GM19351 (cell line): ENCODE measurements at regions not wholly inside any gene's neighbourhood (a gene's known extent, or its start where the extent isn't known, plus 50 kb on each side); places are given as distances from the start of the nearest gene placed in this dataset.
"Not testable (repeated sequence)": the region's sequence is repeated elsewhere in the genome, so short reads cannot be mapped to it uniquely, and the experiment has no call there.

ENCODE experiments used
- ATAC-seq: cut with Tn5 transposase; IDR thresholded peaks from one replicate; pipeline ENCODE4 v1.9.1; 2021; ENCODE audit warnings: mild to moderate bottlenecking, moderate library complexity; ENCODE audit not compliant: unreplicated experiment

DNA sequence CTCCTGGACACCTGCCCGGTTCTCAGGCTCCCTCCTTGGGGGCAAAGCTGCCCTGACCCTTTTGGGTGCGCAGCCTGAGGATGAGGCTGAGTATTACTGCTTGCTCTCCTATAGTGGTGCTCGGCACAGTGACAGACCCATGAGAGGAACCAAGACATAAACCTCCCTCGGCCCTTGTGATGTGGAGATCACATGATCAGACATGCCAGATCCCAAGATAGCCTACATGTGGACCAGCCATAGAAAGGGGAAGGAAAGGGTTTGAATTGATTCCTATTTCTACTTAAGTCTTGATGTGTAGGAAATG is 125.3 kb downstream of the VPREB1 start:
- no peak for ATAC-seq

DNA sequence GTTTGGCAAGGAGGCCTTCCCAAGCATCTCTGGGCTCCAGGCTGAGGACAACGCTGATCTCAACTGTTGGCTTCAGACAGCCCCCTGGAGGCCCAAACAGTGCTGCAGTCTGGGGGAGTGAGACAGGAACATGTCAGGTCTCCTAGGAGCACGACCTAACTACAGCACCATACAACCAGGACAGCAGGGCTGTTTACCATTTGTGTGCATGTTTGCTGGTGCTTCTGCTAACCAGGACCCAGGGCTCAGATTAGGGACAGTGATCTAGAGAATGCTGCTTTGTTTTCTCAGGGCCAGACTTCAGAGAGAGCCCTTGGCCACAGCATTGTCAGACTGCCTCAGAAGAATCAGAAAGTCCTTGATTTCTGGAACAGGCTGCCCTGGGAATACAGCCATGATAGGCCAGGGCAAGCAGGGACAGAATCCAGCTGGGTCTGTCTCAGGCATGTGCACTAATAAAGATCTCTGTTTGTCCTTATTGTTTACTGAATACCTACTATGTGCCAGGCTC is 126.5 kb downstream of the VPREB1 start:
- ATAC-seq = no peak

DNA sequence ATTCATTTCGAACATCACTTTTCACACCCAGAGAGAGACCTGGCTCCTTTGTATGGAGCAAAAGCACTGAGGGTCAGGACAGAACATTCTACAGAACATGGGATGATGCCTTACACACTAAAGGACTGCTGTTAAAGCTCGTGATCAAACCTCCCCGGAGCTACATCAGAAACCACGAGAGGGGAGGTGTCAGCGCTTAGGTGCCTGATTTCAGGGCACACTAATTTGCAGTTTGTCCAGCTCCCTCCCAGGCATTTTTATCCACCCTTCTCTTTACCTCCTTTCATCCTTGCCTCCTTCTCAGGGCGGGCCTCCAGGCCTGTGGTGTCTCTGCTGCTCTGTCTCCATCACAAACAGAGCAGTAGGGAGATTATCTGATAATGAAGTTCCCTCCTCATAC is 127.5 kb downstream of the VPREB1 start:
- ATAC-seq = no peak

DNA sequence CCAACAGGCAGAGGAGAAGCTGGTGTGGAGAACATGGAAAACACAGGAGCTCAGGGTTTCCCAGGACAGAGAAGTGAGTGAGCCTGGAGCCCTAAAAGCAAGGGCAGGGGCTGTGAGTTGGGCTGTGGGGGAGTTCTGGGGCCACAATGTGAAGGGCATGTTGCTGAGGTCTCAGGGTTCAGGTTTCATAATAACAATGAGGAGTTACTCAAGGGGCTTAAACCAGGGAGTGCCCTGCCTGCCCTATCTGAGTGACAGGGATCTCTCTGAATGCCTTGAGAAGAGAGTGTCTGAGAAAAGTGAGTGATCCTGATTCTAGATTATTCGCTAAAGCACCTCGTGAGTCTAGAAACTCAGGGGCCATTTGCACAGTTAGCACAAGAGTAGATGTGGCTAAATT is 129.6 kb downstream of the VPREB1 start:
- no peak for ATAC-seq

DNA sequence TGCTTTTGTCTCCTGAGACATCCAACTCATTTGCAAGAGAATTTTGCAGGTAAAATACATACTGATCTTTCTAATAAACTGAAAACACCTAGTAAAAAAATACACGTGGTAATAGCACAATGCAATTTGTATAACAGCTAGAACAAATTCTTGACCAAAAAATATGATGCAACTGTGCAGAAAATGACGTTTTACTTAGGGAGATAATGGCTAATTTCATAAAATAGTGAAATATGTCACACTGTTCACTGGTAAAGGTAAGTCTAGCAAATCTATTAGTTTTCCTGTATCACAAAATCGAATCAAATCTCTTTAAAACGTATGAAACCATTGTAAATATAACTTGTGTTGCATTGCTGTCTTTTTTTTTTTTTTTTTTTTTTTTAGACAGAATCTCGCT is 130.0 kb downstream of the VPREB1 start:
- ATAC-seq = no peak

DNA sequence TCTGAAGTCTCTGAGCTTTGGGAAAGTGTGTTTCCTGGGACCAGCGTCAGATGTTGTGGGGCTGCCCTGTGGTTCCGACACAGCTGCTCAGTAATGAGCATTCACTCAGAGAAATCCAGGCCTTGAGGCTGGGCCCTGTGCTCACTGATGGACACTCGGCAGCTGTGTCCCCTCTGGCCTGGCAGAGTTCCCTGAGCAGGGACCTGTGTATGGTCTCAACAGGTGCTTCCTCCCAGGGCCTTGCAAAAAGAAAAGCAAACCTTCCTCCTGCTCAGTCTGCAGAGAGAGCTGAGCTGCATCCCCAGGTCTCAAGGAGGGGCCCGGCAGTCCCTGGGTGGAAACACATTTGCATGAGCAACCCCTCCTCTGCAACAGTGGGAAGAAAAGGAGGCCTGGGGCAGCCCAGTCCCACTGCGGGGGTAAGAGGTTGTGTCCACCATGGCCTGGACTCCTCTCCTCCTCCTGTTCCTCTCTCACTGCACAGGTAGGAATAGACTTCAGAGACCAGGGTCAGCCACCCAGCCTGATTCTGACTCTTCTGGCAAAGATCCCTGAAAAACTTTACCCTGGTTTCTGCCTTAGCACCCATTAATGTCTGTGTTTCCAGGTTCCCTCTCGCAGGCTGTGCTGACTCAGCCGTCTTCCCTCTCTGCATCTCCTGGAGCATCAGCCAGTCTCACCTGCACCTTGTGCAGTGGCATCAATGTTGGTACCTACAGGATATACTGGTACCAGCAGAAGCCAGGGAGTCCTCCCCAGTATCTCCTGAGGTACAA is 131.2 kb downstream of the VPREB1 start:
- no peak for ATAC-seq

DNA sequence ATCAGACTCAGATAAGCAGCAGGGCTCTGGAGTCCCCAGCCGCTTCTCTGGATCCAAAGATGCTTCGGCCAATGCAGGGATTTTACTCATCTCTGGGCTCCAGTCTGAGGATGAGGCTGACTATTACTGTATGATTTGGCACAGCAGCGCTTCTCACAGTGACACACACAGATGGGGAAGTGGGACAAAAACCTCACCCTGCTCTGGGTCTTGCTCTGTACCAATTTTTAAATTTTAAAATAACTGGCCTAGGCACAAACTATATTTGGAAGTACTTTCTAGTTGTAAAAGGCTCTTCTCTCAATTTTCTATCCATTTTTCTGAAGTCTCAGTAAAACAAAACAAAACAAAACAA is 131.7 kb downstream of the VPREB1 start:
- no peak for ATAC-seq

DNA sequence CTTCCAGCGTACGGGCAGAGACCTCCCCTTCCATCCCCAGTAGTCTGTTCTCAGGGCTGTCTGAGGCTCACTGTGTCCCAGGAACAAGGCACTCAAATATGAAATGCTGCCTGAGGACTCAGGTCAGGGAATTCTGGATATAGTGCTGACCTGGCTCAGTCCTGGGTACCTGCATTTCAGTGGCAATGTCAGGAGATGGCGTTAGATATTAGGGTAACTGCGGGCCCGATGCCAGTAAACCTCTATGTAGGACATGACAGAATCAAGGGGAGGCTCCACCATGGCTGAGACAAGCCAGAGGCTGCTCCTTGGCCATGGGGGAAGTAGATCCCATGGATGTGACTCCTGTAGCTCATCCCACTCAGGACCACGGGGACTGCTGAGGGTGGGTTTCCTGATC is 131.7 kb downstream of the ZNF280B start:
- ATAC-seq = not testable (repeated sequence)

DNA sequence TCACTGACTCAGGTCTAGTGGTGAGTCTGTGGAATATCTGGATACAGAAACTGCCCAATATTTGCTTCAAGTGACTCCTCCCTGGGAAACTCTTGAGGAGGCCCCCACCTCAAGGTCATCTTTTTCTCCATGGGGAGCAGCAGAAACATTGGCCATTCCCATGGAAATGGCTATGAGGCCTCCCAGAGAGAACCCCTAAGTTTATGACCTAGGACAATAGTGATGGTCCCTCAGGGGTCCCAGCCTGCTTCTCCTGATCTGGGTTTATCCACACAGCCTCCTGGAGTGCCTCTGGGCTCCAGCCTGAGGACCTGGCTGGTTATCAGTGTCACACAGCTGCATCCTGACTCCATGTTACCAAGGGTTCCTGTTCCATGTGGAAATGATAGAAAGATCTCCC is 131.2 kb downstream of the ZNF280B start:
- no peak for ATAC-seq

DNA sequence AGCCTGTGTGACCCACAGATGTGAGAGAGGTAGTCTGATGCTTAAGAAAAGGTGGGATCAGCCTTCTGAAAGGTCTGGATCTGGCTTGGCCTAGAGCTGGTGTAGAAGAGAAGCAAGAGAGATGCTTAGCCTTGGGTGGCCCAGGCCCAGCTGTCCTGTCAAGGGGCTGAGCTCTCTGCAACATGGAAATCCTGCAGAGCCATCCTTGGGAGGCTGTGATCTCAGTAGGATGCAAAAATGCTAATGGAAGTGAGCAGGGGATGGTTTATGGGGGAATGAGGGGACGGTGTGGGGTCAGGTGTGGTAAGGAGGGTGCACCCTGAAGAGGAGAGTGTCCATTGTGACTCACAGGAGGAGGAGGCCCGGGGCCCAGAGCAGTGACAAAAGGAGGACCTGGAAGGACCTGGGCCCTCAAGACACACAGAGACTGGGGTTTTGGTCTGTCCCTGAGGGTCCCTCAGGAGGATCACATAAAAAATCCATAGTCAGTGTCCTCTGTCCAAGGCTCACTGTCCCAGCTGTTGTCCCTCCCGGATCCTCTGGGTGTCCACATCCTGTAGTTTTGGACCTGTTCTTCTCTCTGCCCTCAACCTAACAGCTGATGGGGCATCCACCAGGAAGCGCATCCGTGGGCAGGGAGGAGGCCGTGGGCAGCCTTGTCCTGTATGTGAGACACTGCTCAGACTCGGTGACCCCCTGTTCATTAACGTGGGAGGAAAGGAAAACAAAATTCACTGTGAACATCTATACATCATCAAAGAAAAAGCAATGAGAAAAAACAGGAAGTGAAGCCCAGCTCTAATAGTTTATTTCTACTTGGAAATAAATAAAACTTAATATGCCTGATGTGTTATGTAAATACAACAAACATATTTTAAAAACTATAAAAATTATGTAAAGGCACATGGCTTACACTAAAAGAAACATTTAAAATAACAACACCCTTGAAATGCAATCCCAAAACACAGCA is 129.8 kb downstream of the ZNF280B start:
- ATAC-seq = no peak

DNA sequence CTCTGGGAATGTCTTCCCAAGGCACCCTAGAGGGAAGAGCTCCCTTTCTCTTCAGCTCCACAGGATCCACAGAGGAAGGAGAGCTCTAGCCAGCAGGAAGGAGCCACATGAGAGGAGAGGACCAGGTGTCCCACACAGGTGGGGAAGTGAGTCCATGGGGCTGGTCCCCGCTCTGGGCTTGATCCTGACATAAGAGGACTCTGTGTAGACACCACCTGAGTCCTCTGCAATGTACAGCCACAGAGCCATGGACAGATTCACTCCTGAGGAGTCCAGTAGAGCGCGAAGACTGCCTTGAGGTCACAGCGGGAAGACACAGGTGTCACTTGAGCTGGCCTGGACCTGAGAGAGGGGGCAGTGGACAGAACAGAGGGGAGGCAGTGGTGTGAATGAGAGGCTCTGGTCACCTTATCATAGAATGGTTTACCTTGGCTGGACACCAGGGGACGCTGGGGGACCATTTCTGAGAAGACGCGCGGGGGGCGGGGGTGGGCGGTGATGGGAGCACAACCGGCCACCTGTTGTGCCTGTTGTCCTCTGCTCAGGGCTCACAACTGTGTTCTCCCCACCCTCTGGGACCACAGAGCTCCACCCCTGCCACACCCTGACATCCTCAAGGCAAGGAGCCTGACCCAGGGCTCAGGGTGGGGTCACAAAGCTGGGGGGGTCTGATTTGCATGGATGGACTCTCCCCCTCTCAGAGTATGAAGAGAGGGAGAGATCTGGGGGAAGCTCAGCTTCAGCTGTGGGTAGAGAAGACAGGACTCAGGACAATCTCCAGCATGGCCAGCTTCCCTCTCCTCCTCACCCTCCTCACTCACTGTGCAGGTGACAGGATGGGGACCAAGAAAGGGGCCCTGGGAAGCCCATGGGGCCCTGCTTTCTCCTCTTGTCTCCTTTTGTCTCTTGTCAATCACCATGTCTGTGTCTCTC is 128.2 kb downstream of the ZNF280B start:
- no peak for ATAC-seq

DNA sequence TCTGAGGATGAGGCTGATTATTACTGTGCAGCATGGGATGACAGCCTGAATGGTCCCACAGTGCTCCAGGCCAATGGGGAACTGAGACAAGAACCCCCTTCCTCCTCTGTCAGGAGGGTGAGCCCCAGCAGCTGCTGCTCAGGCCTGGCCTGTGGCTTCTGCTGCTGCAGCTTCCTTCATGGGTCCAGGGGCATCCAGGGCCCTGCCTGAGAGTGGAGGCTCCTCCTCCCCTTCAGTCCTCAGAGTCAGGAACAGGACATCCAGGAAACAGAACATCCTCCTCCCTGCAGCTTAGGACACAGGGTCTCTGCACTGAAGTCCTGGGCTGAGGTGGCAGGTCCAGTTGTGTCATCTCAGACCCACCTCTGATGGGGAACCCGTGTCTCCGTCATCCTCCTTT is 127.2 kb downstream of the ZNF280B start:
- ATAC-seq = not testable (repeated sequence)

DNA sequence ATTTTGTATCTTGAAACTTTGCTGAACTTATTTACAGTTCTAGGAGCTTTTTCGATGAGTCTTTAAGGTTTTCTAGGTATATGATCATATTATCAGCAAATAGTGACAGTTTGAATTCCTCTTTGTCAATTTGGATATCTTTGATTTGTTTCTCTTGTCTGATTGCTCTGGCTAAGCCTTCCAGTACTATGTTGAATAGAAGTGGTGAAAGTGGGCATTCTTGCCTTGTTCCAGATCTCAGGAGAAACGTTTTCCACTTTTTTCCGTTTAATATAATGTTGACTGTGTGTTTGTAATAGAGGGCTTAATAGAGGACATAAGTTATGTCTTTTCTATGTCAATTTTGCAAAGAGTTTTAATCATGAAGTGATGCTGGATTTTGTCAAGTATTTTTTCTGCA is 124.3 kb downstream of the ZNF280B start:
- ATAC-seq = no peak

DNA sequence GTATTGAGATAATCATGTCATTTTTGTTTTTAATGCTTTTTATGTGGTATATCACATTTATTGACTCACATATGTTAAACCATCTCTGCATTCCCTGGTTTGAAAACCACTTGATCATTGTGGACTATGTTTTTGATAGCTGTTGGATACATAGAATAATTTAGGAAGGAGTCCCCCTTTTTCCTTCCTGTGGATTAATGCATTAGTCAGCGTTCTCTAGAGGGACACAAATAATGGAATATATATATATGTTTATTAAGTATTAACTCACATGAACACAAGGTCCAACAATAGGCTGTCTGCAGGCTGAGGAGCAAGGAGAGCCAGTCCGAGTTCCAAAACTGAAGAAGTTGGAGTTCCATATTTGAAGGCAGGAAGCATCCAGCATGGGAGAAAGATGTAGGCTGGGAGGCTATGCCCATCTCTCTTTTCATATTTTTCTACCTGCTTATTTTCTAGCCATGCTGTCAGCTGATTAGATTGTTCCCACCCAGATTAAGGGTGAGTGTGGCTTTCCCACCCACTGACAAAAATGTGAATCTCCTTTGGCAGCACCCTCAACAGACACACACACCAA is 123.8 kb downstream of the ZNF280B start:
- no peak for ATAC-seq

DNA sequence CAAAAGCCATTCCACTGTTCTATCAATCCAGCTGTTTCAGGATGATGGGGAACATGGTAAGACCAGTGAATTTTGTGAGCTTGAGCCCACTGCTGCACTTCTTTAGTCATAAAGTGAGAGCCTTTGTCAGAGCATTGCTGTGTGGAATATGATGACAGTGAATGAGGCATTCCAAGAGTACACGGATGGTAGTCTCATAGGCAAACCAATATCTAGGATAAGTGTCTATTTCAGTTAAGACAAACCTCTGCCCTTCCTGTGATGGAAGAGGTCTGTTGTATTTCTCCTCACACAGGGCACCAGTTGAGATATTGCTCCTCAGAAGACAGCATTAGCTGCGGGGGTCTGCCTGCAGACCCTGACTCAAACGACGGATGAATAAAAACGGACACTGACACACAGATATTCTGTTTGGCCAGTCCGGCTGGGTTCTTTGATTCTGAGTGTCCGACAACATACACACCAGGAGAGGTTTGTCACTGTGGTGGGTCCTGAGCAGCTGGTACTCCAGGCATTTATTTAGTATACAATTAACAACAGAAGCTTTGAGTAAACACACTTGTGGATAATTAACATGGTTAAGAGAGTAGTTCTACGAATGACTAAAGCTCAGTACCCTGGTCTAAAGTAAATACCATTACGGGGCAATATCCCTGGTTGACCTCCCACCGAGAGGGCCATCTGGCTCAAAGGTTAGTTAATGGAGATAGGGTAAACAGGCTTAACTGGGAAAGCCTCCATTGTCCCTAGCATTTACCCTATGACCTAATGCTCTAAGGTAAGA is 121.7 kb downstream of the ZNF280B start:
- no peak for ATAC-seq

DNA sequence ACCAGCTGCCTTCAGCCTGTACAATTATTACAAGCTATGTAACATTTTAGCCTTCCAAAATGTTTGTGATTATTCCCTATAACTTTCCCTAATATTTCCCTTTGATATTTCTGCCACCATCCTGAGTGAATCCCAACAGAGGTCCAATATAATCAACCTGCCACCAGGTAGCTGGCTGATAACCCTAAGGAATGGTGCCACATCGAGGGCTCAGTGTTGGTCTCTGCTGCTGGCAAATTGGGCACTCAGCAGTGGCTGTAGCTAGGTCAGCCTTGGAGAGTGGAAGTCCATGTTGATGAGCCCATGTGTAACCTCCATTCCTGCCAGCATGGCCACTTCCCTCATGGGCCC is 121.2 kb downstream of the ZNF280B start:
- no peak for ATAC-seq

DNA sequence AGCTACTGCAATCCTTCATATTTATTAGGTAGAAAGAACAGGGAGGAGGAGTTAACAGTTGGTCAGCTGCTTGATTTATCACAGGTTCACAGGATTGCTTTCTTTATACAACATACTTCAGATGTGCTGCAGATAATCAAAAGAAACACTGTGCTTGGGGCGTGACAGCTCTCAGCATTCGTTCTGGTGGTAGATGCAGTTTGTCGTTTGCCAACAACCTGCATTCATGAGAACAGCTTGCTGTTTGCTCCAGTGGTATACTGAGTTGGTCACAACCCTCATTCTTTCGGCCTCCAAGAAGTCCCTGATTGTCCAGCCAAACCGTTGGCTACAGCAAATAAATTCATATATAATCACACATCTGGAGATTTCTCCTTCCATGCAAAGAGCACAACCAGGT is 120.5 kb downstream of the ZNF280B start:
- no peak for ATAC-seq

DNA sequence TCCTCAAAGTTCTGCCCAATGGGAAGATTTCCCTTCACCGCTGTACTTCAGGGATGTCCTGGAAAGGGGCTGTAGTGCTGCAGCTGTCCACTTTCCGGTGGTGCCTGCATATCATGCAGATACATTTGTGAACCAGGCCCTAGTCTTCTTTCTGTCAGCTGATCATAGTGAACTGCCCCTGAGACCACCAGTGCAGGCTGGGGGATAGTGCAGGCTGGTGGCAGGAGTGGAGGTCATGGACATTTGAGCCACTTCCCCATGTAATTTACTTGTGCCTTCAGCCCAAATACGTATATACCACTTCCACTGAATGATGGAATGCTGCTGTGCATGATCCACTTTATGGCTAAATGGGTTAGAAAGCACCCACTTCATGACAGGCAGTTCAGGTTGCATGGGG is 120.0 kb downstream of the ZNF280B start:
- no peak for ATAC-seq

DNA sequence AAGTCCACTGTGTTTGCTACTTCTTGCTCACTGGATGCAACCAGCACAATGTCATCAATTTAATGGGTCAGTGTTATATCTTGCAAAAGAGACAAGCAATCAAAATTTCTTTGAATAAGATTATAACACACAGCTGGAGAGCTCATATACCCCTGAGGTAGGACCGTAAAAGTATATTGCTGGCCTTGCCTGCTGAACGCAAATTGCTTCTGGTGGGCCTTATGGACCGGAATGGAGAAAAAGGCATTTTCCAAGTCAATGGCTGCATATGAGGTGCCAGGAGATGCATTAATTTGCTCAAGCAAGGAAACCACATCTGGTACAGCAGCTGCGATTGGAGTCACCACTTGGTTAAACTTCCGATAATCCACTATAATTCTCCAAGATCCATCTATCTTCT is 119.1 kb downstream of the ZNF280B start:
- ATAC-seq = no peak

DNA sequence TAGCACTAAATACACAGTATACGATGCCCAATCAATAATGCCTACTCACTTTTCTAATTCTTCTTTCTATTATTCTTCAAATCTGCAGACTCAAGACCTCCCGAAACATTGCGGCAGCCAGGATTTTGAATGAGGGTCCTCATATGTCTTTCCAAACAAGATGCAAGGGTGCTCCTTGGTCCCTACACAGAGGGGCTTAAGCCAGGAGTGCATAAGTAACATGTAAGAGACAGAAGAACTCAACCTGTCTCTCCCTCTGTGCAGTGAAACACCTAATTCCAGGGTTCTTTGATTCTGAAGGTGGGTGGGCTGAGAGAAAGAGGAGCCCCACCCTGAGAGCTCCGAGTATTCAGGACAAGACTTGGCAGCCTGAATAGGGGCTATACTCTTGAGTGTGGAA is 117.6 kb downstream of the ZNF280B start:
- no peak for ATAC-seq
